SK-N-SH (cell line): ENCODE measurements at regions not wholly inside any gene's neighbourhood (a gene's known extent, or its start where the extent isn't known, plus 50 kb on each side); places are given as distances from the start of the nearest gene placed in this dataset.

Experiments used
- CTCF ChIA-PET: fragments of 300-600, 350-600 bp; formaldehyde crosslinking; extraction: SDS; loops from one replicate; lab custom pipeline; 2021; lab: Yijun Ruan, JAX
- POLR2A ChIA-PET: fragments of 350-600 bp; sonication (Branson Sonifier 250); formaldehyde crosslinking; extraction: SDS; loops from one replicate; lab custom pipeline; 2020; ENCODE audit warnings: antibody characterized with exemption, inconsistent platforms; lab: Yijun Ruan, JAX
- DNase-seq: peaks from one replicate; pipeline ENCODE4 v3.0.0; 2012
- H2AFZ ChIP-seq: fragments of 200-600 bp; sonication (generic); 2 replicates; pipeline ENCODE4 v1.8.1; 2016; ENCODE audit warnings: antibody characterized with exemption, mild to moderate bottlenecking, low read depth
- H3F3A ChIP-seq: fragments of 200-600 bp; sonication (generic); replicated peaks from 2 replicates; pipeline ENCODE3; 2016; ENCODE audit warnings: antibody characterized with exemption, mild to moderate bottlenecking; ENCODE audit not compliant: insufficient read depth
- H3K27ac ChIP-seq, 2 experiments: fragments of 200-500 bp in 1 of 2; fragments of 200-600 bp in 1 of 2; sonication (Bioruptor generic) in 1 of 2; sonication (generic), shearing (Covaris generic) in 1 of 2; 2 replicates each; pipeline versions ENCODE4 v1.5.1 to v1.6.1; 2014 to 2016; ENCODE audit warnings: low read depth in 2 of 2, inconsistent platforms in 1 of 2, low read length in 1 of 2, mild to moderate bottlenecking in 1 of 2, mixed read lengths in 1 of 2
- H3K27me3 ChIP-seq: fragments of 200-600 bp; sonication (generic), shearing (Covaris generic); 2 replicates; pipeline ENCODE4 v1.6.1; 2016; ENCODE audit warnings: mixed run types; ENCODE audit not compliant: insufficient read depth
- H3K36me3 ChIP-seq, 2 experiments: fragments of 200-500 bp in 1 of 2; fragments of 200-600 bp in 1 of 2; sonication (Bioruptor generic) in 1 of 2; sonication (generic) in 1 of 2; replicated peaks in 1 of 2; 2 replicates each; pipeline versions ENCODE3 to v1.5.1; 2014 to 2016; ENCODE audit warnings: low read length in 1 of 2, mild to moderate bottlenecking in 1 of 2; ENCODE audit not compliant: insufficient read depth in 2 of 2, control insufficient read depth in 1 of 2
- H3K4me1 ChIP-seq, 2 experiments: fragments of 200-500 bp in 1 of 2; fragments of 200-600 bp in 1 of 2; sonication (Bioruptor generic) in 1 of 2; sonication (generic), shearing (Covaris generic) in 1 of 2; 2 replicates each; pipeline versions ENCODE4 v1.5.1 to v1.6.1; 2014 to 2016; ENCODE audit warnings: low read depth in 1 of 2, low read length in 1 of 2, mixed run types in 1 of 2; ENCODE audit not compliant: insufficient read depth in 2 of 2, control insufficient read depth in 1 of 2
- H3K4me2 ChIP-seq: fragments of 200-600 bp; sonication (generic), shearing (Covaris generic); 2 replicates; pipeline ENCODE4 v1.6.1; 2017; ENCODE audit warnings: mixed run types
- H3K4me3 ChIP-seq, 2 experiments: fragments of 200-500 bp in 1 of 2; fragments of 200-600 bp in 1 of 2; sonication (Bioruptor generic) in 1 of 2; sonication (generic), shearing (Covaris generic) in 1 of 2; 2 replicates each; pipeline versions ENCODE4 v1.5.1 to v1.8.1; 2014 to 2016; ENCODE audit warnings: low read depth in 2 of 2, inconsistent platforms in 1 of 2, low read length in 1 of 2, mild to moderate bottlenecking in 1 of 2, mixed read lengths in 1 of 2, moderate library complexity in 1 of 2
- H3K79me2 ChIP-seq: fragments of 200-600 bp; sonication (generic); 2 replicates; pipeline ENCODE4 v1.8.1; 2017; ENCODE audit warnings: mild to moderate bottlenecking; ENCODE audit not compliant: insufficient read depth
- H3K9ac ChIP-seq: fragments of 200-600 bp; sonication (generic); 2 replicates; pipeline ENCODE4 v1.6.1; 2017; ENCODE audit warnings: mixed run types
- H3K9me2 ChIP-seq: fragments of 200-600 bp; sonication (generic); 2 replicates; pipeline ENCODE4 v1.6.1; 2017; ENCODE audit warnings: mixed run types
- H3K9me3 ChIP-seq: fragments of 200-600 bp; sonication (generic); 2 replicates; pipeline ENCODE4 v1.6.1; 2017; ENCODE audit warnings: mixed run types, mild to moderate bottlenecking, moderate library complexity
- H4K20me1 ChIP-seq: fragments of 200-600 bp; sonication (generic); 2 replicates; pipeline ENCODE4 v1.6.1; 2017; ENCODE audit warnings: mild to moderate bottlenecking, mixed run types; ENCODE audit not compliant: insufficient read depth
- ELF1 ChIP-seq: IDR thresholded peaks from 2 replicates; pipeline ENCODE4 v1.4.0; 2012
- EP300 ChIP-seq, 2 experiments: IDR thresholded peaks; 2 replicates each; pipeline versions ENCODE4 v1.4.0 to v1.6.1; 2012; ENCODE audit warnings: borderline replicate concordance in 1 of 2, low read depth in 1 of 2, low read length in 1 of 2
- EZH2phosphoT487 ChIP-seq: fragments of 200-600 bp; sonication (generic); IDR thresholded peaks from 2 replicates; pipeline ENCODE4 v1.6.1; 2017; ENCODE audit warnings: low read depth, mixed run types, mild to moderate bottlenecking, antibody characterized with exemption, moderate library complexity, borderline replicate concordance
- FOXJ3 ChIP-seq: sonication (generic); formaldehyde crosslinking; IDR thresholded peaks from 2 replicates; pipeline ENCODE4 v1.5.1; 2020; ENCODE audit warnings: mild to moderate bottlenecking, missing genetic modification reagents
- GABPA ChIP-seq: IDR thresholded peaks from 2 replicates; pipeline ENCODE4 v1.4.0; 2012; ENCODE audit warnings: low read depth, mild to moderate bottlenecking
- MXI1 ChIP-seq: IDR thresholded peaks from 2 replicates; pipeline ENCODE4 v1.6.1; 2012; ENCODE audit warnings: mild to moderate bottlenecking, low read depth, low read length, improper control_type of control experiment
- POLR2AphosphoS5 ChIP-seq: IDR thresholded peaks from 2 replicates; pipeline ENCODE4 v1.6.1; 2012; ENCODE audit warnings: low read depth, low read length
- RAD21 ChIP-seq: IDR thresholded peaks from 2 replicates; pipeline ENCODE4 v1.6.1; 2012; ENCODE audit warnings: mild to moderate bottlenecking, low read length
- RCOR1 ChIP-seq: fragments of 150-350 bp; IDR thresholded peaks from 2 replicates; pipeline ENCODE4 v1.6.1; 2017; ENCODE audit warnings: antibody characterized with exemption, low read length
- RXRA ChIP-seq: IDR thresholded peaks from 2 replicates; pipeline ENCODE4 v1.4.0; 2012; ENCODE audit warnings: low read depth, mild to moderate bottlenecking, borderline replicate concordance
- SIN3A ChIP-seq: IDR thresholded peaks from 2 replicates; pipeline ENCODE4 v1.6.1; 2012; ENCODE audit warnings: low read depth, mild to moderate bottlenecking, low read length, moderate library complexity, borderline replicate concordance
- TAF1 ChIP-seq: IDR thresholded peaks from 2 replicates; pipeline ENCODE4 v1.6.1; 2012; ENCODE audit warnings: low read depth, mild to moderate bottlenecking, low read length, moderate library complexity, borderline replicate concordance
- TCF12 ChIP-seq: IDR thresholded peaks from 2 replicates; pipeline ENCODE4 v1.4.0; 2012
- YY1 ChIP-seq: IDR thresholded peaks from 2 replicates; pipeline ENCODE4 v1.4.0; 2012; ENCODE audit warnings: low read depth, mild to moderate bottlenecking
- ZBTB33 ChIP-seq: IDR thresholded peaks from 2 replicates; pipeline ENCODE4 v1.4.0; 2012; ENCODE audit warnings: low read depth, borderline replicate concordance
- WGBS: methylation state at CpG from one replicate; pipeline ENCODE4 v1.1.6; 2017; ENCODE audit warnings: low lambda C conversion rate; 5-methylcytosine and 5-hydroxymethylcytosine counted together
- TF ChIP-seq, protein P1 (sequence below): IDR thresholded peaks from 2 replicates; pipeline ENCODE4 v1.6.1; 2012; ENCODE audit warnings: mild to moderate bottlenecking, low read depth, low read length, moderate library complexity
- TF ChIP-seq, protein P2 (sequence below): IDR thresholded peaks from 2 replicates; pipeline ENCODE4 v1.4.0; 2012; ENCODE audit warnings: low read depth

GRCh38 chr9:85079349-85079748, 409.8 kb downstream of the NTRK2 start:
- no peaks in the 10 kb centered on the region for H3K27me3 ChIP-seq
- no peak overlapping the region for H2AFZ ChIP-seq
- no peaks in the 10 kb centered on the region for H3F3A ChIP-seq
- H3K79me2 ChIP-seq: no peaks in the 10 kb centered on the region
- no peaks in the 10 kb centered on the region for H4K20me1 ChIP-seq
- H3K27ac ChIP-seq: no peak overlapping the region
- H3K4me3 ChIP-seq: no peak overlapping the region
- ChIA-PET POLR2A (no interaction called here), CTCF (interaction anchor here (1.5 to 3.4 kb wide), 3 partner anchors 64 to 682 kb away, joined by 3 to 9 read pairs (median 6); no protein-coding TSS in a partner anchor)
- no peaks in the 10 kb centered on the region for H3K36me3 ChIP-seq
- H3K9me2 ChIP-seq: no peaks in the 10 kb centered on the region
- WGBS: 0% methylated on average over 1 of the region's 1 CpG
- H3K9ac ChIP-seq: no peak overlapping the region
- DNase-seq: no peak
- H3K4me1 ChIP-seq: peaks cover 0 to 20% of the 10 kb centered on the region in 2 experiments; a peak in 1 of 4 replicates
- no peaks in the 10 kb centered on the region for H3K9me3 ChIP-seq
- no peak overlapping the region for H3K4me2 ChIP-seq
- TF ChIP-seq TCF12 (no peak), RCOR1 (no peak), POLR2AphosphoS5 (no peak), GABPA (no peak), MXI1 (no peak), ELF1 (no peak), YY1 (no peak), FOXJ3 (CRISPR knock-in tag) (no peak), ZBTB33 (no peak), EZH2phosphoT487 (no peak), RXRA (no peak), EP300 (IDR thresholded peaks at IDR 0.05; ENCODE audit: borderline replicate concordance in 1 of 2, low read depth in 1 of 2, low read length in 1 of 2) (no peak), SIN3A (no peak), TAF1 (no peak), RAD21 (no peak)
- TF ChIP-seq, protein P1, sequence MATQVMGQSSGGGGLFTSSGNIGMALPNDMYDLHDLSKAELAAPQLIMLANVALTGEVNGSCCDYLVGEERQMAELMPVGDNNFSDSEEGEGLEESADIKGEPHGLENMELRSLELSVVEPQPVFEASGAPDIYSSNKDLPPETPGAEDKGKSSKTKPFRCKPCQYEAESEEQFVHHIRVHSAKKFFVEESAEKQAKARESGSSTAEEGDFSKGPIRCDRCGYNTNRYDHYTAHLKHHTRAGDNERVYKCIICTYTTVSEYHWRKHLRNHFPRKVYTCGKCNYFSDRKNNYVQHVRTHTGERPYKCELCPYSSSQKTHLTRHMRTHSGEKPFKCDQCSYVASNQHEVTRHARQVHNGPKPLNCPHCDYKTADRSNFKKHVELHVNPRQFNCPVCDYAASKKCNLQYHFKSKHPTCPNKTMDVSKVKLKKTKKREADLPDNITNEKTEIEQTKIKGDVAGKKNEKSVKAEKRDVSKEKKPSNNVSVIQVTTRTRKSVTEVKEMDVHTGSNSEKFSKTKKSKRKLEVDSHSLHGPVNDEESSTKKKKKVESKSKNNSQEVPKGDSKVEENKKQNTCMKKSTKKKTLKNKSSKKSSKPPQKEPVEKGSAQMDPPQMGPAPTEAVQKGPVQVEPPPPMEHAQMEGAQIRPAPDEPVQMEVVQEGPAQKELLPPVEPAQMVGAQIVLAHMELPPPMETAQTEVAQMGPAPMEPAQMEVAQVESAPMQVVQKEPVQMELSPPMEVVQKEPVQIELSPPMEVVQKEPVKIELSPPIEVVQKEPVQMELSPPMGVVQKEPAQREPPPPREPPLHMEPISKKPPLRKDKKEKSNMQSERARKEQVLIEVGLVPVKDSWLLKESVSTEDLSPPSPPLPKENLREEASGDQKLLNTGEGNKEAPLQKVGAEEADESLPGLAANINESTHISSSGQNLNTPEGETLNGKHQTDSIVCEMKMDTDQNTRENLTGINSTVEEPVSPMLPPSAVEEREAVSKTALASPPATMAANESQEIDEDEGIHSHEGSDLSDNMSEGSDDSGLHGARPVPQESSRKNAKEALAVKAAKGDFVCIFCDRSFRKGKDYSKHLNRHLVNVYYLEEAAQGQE: no peak
- TF ChIP-seq, protein P2, sequence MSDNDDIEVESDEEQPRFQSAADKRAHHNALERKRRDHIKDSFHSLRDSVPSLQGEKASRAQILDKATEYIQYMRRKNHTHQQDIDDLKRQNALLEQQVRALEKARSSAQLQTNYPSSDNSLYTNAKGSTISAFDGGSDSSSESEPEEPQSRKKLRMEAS: no peak
